ENCODE measurements at regions not wholly inside any gene's neighbourhood (a gene's known extent, or its start where the extent isn't known, plus 50 kb on each side); places are given as distances from the start of the nearest gene placed in this dataset.

DNA sequence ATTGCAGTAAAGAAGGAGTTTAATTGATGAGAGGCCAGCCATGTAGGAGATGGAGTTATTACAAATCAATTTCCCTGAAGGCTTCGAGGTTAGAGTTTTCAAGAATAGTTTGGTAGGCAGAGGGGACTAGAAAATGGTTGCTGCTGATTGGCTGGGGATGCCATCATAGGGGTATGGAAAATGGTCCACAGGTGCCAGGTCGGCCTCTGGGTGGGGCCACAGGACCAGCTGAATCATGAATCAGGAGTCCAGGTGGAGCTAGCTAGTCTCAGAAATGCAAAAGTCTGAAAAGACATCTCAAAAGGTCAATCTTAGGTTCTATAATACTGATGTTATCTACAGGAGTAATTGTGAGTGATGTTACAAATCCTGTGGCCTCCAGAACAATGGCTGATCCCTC is 714.0 kb upstream of the GHITM start:
- TF ChIP-seq POLR2A (IDR thresholded peaks at IDR 0.05; ENCODE audit: low read depth, low read length) (no peak), TAF1 (IDR thresholded peaks at IDR 0.05; ENCODE audit: borderline replicate concordance, low read depth, low read length) (no peak)
